A673 (cell line): ENCODE measurements at regions not wholly inside any gene's neighbourhood (a gene's known extent, or its start where the extent isn't known, plus 50 kb on each side); places are given as distances from the start of the nearest gene placed in this dataset.
"Not testable (repeated sequence)": the region's sequence is repeated elsewhere in the genome, so short reads cannot be mapped to it uniquely, and the experiment has no call there.

ENCODE experiments used
- EZH2 ChIP-seq: fragments of 200-600 bp; sonication (generic); IDR thresholded peaks from 2 replicates; pipeline ENCODE4 v1.6.1; 2017; ENCODE audit warnings: borderline replicate concordance, low read depth, mild to moderate bottlenecking, mixed read lengths, antibody characterized with exemption, low read length; ENCODE audit not compliant: poor library complexity, severe bottlenecking
- TF ChIP-seq, protein P1 (sequence below): fragments of 300-800, 200-600 bp; sonication (generic); conservative IDR thresholded peaks from 2 replicates; pipeline ENCODE4 v1.5.1; 2017; ENCODE audit warnings: low read depth, mild to moderate bottlenecking, antibody characterized with exemption, low read length, moderate library complexity, mixed read lengths

DNA sequence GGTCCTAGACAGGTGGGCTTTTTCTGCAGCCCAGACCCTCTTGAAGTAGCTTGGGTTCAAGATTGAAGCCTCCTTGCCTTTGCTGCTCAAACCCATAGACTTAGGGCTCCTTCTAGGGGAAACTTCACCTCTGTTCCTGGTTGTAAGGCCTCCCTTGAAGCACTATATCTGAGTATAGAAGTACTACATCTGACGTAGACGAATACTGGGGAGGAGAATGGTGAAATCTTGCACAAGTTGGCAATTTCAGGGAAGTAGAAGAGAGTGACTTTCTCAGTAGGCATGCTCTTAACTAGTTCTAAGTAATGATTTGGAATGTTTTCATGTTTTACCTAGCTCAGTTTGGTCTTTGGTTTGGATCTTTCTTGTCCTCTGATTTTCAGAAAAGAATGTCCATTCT, 71.7 kb upstream of the ZNG1B start:
- TF ChIP-seq, protein P1, sequence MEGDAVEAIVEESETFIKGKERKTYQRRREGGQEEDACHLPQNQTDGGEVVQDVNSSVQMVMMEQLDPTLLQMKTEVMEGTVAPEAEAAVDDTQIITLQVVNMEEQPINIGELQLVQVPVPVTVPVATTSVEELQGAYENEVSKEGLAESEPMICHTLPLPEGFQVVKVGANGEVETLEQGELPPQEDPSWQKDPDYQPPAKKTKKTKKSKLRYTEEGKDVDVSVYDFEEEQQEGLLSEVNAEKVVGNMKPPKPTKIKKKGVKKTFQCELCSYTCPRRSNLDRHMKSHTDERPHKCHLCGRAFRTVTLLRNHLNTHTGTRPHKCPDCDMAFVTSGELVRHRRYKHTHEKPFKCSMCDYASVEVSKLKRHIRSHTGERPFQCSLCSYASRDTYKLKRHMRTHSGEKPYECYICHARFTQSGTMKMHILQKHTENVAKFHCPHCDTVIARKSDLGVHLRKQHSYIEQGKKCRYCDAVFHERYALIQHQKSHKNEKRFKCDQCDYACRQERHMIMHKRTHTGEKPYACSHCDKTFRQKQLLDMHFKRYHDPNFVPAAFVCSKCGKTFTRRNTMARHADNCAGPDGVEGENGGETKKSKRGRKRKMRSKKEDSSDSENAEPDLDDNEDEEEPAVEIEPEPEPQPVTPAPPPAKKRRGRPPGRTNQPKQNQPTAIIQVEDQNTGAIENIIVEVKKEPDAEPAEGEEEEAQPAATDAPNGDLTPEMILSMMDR, result not testable (repeated sequence)
- not testable (repeated sequence) for TF ChIP-seq EZH2
